ENCODE measurements at regions not wholly inside any gene's neighbourhood (a gene's known extent, or its start where the extent isn't known, plus 50 kb on each side); places are given as distances from the start of the nearest gene placed in this dataset.

DNA sequence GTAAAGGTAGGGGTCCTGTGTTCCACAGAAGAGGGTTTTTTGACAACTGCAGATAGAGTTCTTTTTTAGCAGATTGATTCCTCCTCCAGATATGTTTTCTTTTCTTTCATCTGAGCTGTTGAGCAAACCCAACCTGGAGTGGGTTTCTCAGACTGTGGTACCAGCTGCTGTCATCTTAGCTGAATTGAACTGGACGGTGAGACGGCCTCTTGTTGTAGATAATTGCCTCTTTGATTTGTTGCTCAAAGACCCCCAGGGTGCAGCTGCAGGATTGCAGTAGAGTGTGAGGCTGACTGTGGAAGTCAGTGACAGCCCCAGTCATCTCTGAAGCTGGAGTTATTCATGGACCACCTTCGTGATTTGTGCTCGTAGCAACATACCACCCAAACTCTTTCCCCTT lies 317.7 kb downstream of the AACS start:
- ChIA-PET POLR2A (ENCODE audit: partially characterized antibody) (no interaction called here), CTCF (ENCODE audit: partially characterized antibody) (interaction anchor here (0.5 to 1.4 kb wide), 4 partner anchors 10 to 902 kb away, joined by 3 to 5 read pairs (median 4); no protein-coding TSS in a partner anchor)
- Histone ChIP-seq H3K36me3 (ENCODE audit: control insufficient read depth in 2 of 4, insufficient read depth in 4 of 4, low read length in 3 of 4) (no peaks in the 10 kb centered on the region; a peak in 3 of 8 replicates), H3K4me3 (ENCODE audit: extremely low read depth in 1 of 4, insufficient read depth in 2 of 4, low read depth in 3 of 4, low read length in 4 of 4) (no peak overlapping the region), H3K56ac (replicated peaks; ENCODE audit: insufficient read length, low read depth, low read length) (no peak overlapping the region), H3K23ac (ENCODE audit: insufficient read length) (no peak overlapping the region), H3K4me1 (replicated peaks in 1 of 4; ENCODE audit: control insufficient read depth in 3 of 4, insufficient read depth in 4 of 4, low read length in 3 of 4) (no peaks in the 10 kb centered on the region), H2BK5ac (ENCODE audit: low read depth, low read length) (no peak overlapping the region), H3K79me1 (ENCODE audit: low read depth, low read length) (no peaks in the 10 kb centered on the region; the same call in 1 of the 2 replicates), H4K8ac (ENCODE audit: extremely low read depth, insufficient read depth, low read length) (no peak overlapping the region), H3K9ac (replicated peaks in 1 of 4; ENCODE audit: extremely low read depth in 1 of 4, low read depth in 3 of 4, low read length in 3 of 4) (no peak overlapping the region), H3K27ac (ENCODE audit: low read depth, low read length) (no peak overlapping the region), H2AK5ac (ENCODE audit: low read depth, low read length) (no peak overlapping the region), H3K14ac (ENCODE audit: insufficient read length) (no peak overlapping the region), H3K4ac (replicated peaks; ENCODE audit: insufficient read length, low read depth, low read length) (no peak overlapping the region), H3K9me3 (ENCODE audit: insufficient read depth in 2 of 2, low read depth in 1 of 2, low read length in 1 of 2) (no peaks in the 10 kb centered on the region), H4K91ac (replicated peaks; ENCODE audit: insufficient read length, low read length) (no peak overlapping the region), H3K23me2 (ENCODE audit: low read depth, low read length) (no peaks in the 10 kb centered on the region; the same call in 1 of the 2 replicates), H2BK120ac (replicated peaks; ENCODE audit: low read depth, low read length) (no peak overlapping the region), H4K20me1 (replicated peaks in 1 of 2; ENCODE audit: control insufficient read depth in 1 of 2, insufficient read depth in 2 of 2, low read length in 2 of 2) (peaks cover 3 to 7% of the 10 kb centered on the region in 2 experiments), H3K4me2 (ENCODE audit: insufficient read depth in 1 of 2, low read depth in 2 of 2, low read length in 2 of 2) (no peak overlapping the region), H3K79me2 (ENCODE audit: control insufficient read depth in 1 of 2, insufficient read depth in 2 of 2, low read length in 2 of 2) (no peaks in the 10 kb centered on the region; a peak in 1 of 4 replicates), H2BK20ac (ENCODE audit: low read length) (no peak overlapping the region), H3K27me3 (replicated peaks in 1 of 4; ENCODE audit: control insufficient read depth in 3 of 4, extremely low read depth in 1 of 4, insufficient read depth in 3 of 4, low read length in 3 of 4) (no peaks in the 10 kb centered on the region), H2AFZ (ENCODE audit: low read length) (no peak overlapping the region), H4K5ac (ENCODE audit: insufficient read length, low read depth, low read length) (no peak overlapping the region), H2BK15ac (ENCODE audit: low read length) (no peak overlapping the region), H2BK12ac (ENCODE audit: low read depth, low read length) (no peak overlapping the region), H3K18ac (ENCODE audit: extremely low read depth, low read length) (no peak overlapping the region)
- 90% methylated on average over 4 of the region's 4 CpGs; no CpG with 5 or more reads in 1 of the 2 experiments for WGBS, 2 experiments (ENCODE audit: extremely low coverage in 1 of 2, insufficient coverage in 1 of 2, insufficient read length in 1 of 2, insufficient replicate concordance in 2 of 2, low coverage in 1 of 2, low lambda C conversion rate in 2 of 2, missing lambda C conversion rate in 1 of 2)
- FAIRE-seq (no peak), DNase-seq (ENCODE audit: low read depth in 1 of 2, low spot score in 2 of 2) (no peak)
- TF ChIP-seq TCF12 (IDR thresholded peaks at IDR 0.05; ENCODE audit: low read depth, low read length) (no peak), SUZ12 (IDR thresholded peaks at IDR 0.05; ENCODE audit: low read length) (no peak), SP4 (IDR thresholded peaks at IDR 0.05; ENCODE audit: low read length) (no peak), NRF1 (IDR thresholded peaks at IDR 0.05; ENCODE audit: low read depth, low read length) (no peak), BACH1 (IDR thresholded peaks at IDR 0.05; ENCODE audit: low read length) (no peak), EGR1 (IDR thresholded peaks at IDR 0.05; ENCODE audit: borderline replicate concordance, low read depth, low read length) (no peak), BRCA1 (IDR thresholded peaks at IDR 0.05; ENCODE audit: low read depth, low read length) (no peak), RAD21 (IDR thresholded peaks at IDR 0.05 in 1 of 2, conservative IDR thresholded peaks at IDR 0.05 in 1 of 2; ENCODE audit: low read depth in 2 of 2, low read length in 2 of 2) (no peak), HDAC2 (IDR thresholded peaks at IDR 0.05; ENCODE audit: borderline replicate concordance in 1 of 2, low read depth in 2 of 2, low read length in 2 of 2) (no peak), ATF3 (IDR thresholded peaks at IDR 0.05; ENCODE audit: insufficient read depth, low read depth, low read length) (no peak), GABPA (IDR thresholded peaks at IDR 0.05; ENCODE audit: borderline replicate concordance, insufficient read depth, low read length) (no peak), CEBPB (IDR thresholded peaks at IDR 0.05; ENCODE audit: low read depth, low read length) (no peak), RNF2 (IDR thresholded peaks at IDR 0.05; ENCODE audit: borderline replicate concordance, low read depth, low read length, missing control alignments, poor library complexity, severe bottlenecking) (no peak), PHF8 (conservative IDR thresholded peaks at IDR 0.05; ENCODE audit: low read depth, low read length) (no peak)
